ENCODE measurements at regions not wholly inside any gene's neighbourhood (a gene's known extent, or its start where the extent isn't known, plus 50 kb on each side); places are given as distances from the start of the nearest gene placed in this dataset.
"Not testable (repeated sequence)": the region's sequence is repeated elsewhere in the genome, so short reads cannot be mapped to it uniquely, and the experiment has no call there.

GRCh38 chr14:99995700-99996356 lies 69.4 kb upstream of the EVL start:
- peak; percentile 85 for DNase-seq

- DNase-seq: no peak
These were observed 68.2 kb upstream of the EVL start for GRCh38 chr14:99996951-99997571.

DNA sequence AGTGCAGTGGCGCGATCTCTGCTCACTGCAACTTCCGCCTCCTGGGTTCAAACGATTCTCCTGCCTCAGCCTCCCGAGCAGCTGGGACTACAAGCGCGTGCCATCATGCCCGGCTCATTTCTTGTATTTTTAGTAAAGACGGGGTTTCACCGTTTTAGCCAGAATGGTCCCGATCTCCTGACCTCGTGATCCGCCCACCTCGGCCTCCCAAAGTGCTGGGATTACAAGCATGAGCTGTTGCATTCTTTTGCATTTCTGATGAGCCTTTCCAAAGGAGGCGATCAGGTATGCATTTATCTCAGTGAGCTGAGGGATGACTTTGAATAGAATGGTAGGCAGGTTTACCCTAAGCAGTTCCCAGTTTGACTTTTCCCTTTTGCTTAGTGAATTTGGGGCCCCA lies 64.8 kb upstream of the EVL start:
- DNase-seq: not testable (repeated sequence)

- DNase-seq: no peak
These were observed 60.8 kb upstream of the EVL start for GRCh38 chr14:100004392-100004791.

DNA sequence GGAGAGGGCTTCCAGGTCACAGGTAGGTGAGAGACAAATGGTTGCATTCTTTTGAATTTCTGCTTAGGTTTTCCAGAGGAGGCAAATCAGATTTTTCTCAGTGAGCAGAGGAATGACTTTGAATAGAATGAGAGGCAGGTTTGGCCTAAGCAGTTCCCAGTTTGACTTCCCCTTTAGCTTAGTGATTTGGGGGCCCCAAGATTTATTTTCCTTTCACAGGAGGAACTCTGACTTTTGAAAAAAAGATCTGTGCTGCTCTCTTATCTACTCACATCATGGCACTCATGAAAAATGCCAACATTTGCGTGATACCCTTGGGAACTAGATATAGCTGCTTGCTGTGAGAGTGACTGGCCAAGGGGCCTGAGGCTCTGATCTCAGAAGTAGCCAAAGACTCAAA lies 58.0 kb upstream of the EVL start:
- DNase-seq: no peak

DNA sequence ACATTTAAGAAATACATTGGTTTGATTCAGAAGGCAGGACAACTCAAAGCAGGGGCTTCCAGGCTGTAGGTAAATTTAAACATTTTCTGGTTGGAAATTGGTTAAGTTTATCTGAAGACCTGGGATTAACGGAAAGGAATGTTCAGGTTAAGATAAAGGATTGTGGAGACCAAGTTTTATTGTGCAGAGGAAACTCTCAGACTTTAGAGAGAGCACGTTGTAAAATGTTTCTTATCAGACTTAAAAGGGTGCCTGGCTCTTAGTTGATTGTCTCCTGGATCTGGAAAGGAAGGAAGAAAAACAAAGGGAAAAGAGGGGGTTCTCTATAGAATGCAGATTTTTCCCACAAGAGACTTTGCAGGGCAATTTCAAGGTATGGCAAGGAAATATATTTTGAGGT lies 55.4 kb upstream of the EVL start:
- not testable (repeated sequence) for DNase-seq

DNA sequence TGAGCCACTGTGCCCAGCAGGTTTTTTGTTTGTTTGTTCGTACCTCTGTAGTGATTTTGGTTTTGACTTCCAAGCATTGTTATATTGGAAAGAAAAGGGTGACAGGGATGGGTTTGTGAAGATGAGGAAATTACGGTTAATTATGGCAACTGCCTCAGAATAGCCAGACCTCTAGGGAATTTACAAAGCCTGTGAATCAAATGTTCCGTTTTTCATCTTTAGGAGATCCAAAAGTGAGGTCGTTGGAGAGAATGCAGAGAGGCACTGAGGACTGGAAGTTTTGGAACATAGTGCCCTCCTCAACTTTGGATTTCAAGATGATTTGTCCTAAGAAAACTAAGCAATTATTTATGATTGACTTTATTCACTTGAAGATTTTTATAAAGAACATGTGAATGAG lies 54.5 kb upstream of the EVL start:
- no peak for DNase-seq

DNA sequence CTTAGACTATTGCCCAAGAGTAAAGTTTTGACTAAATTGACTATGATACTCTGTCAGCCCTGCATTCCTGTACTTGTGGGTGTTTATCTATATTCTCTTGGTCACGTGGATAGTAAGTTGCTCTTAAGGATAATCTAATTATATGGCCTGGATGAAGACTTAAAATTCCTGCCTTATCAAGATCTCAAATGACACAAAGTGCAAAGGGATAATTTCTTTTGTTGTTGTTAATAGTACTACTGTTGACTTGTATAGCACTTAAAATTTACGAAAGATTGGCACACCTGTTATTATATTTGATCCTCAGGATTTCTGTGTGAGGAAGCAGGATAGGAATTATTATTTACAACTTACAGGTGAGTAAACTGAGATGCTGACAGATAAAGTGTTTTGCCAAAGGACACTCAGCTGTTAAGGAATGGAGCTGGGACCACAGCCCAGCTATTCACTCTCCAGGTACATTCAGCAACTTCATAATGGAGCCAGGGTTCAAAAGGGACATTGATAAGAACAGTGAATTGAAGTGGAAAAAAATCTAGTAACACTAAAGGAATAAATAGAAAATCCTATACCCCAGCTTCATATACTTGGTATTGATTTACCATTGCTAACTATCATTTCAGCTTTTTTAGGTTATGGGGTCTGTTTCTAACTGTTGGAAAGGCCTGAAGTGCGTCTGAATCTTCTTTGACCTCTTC lies 53.4 kb upstream of the EVL start:
- no peak for DNase-seq

DNA sequence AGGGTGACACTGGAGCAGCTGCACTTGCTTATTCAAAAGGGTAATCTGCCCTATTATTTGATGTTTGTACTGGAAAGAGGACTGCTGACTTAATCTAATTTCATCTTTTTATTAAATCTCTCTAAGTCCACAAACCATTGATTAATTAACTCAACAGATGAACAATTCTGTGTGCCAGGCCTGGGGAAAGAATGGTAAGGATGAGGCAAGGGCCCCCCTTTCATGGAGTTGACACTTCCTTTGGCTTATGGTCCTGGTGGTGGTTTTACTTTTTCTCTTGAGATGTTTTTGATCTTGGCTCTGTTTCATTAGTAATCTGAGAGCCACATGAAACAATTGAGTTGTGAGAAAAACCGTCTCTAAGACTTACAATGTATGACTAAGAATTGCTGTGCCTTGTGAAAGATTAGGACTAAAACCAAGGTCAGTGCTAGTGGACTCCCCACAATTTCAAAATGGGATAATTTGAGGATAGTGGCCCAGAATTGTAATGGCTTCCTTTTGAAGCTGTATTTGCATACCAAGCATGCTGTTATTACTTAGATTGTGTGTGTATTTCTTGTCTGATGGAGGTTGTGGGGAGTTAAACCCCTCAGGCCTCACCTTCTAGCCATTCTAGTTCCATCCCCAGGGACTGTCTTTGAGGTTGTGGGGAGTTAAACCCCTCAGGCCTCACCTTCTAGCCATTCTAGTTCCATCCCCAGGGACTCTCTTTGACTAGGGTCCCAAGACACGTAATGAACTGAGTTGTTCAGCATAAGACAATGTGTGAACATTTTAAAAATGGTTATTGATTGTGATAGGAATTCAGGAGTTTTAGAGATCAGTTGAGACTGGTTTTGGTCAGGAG lies 52.5 kb upstream of the EVL start:
- peak; percentile 73 for DNase-seq

DNA sequence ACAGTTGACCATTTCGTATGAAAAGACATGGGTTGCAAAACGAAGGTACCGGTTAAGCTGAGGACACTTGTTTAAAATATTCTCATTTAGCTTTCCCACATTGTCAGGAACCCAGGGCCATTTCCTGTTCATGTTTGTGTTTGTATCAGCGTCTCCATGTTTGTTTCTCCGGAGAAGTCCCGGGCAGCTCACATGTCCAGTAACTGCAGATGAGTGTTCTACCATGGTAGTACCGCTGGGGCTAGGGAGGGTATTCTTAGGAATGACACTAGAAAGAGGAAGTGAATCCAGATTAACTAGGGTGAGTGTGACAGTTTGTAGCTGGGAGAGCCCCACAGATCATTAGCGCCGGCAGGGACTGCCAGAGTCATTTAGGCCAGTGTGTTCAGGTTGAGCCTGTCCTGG lies 50.0 kb upstream of the EVL start:
- peak; percentile 81 for DNase-seq
